ENCODE measurements at regions not wholly inside any gene's neighbourhood (a gene's known extent, or its start where the extent isn't known, plus 50 kb on each side); places are given as distances from the start of the nearest gene placed in this dataset.
"Not testable (repeated sequence)": the region's sequence is repeated elsewhere in the genome, so short reads cannot be mapped to it uniquely, and the experiment has no call there.

DNA sequence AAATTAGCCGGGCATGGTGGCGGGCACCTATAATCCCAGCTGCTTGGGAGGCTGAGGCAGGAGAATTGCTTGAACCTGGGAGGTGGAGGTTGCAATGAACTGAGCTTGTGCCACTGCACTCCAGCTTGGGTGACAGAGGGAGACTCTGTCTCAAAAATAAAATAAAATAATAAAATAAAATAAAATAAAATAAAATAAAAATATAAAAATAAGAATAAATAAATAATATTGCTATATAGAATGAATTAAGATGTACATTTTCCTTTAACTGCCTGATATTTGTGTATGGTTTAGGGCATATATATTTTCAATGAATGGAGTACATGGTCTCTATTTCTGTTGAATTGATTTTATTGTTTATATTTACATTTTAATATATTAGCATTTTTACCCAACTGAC is 1156.7 kb upstream of the PRR20A start:
- H3K14ac ChIP-seq (ENCODE audit: insufficient read length); H4K20me1 ChIP-seq (replicated peaks in 1 of 2; ENCODE audit: control insufficient read depth in 1 of 2, insufficient read depth in 2 of 2, low read length in 2 of 2); H3K18ac ChIP-seq (ENCODE audit: extremely low read depth, low read length); H3K4me2 ChIP-seq (ENCODE audit: insufficient read depth in 1 of 2, low read depth in 2 of 2, low read length in 2 of 2); H3K27ac ChIP-seq (ENCODE audit: low read depth, low read length); H3K36me3 ChIP-seq (ENCODE audit: control insufficient read depth in 2 of 4, insufficient read depth in 4 of 4, low read length in 3 of 4); H2AFZ ChIP-seq (ENCODE audit: low read length); H4K91ac ChIP-seq (replicated peaks; ENCODE audit: insufficient read length, low read length); H3K4ac ChIP-seq (replicated peaks; ENCODE audit: insufficient read length, low read depth, low read length); H3K9ac ChIP-seq (replicated peaks in 1 of 4; ENCODE audit: extremely low read depth in 1 of 4, low read depth in 3 of 4, low read length in 3 of 4); POLR2A ChIA-PET (ENCODE audit: partially characterized antibody); CTCF ChIA-PET (ENCODE audit: partially characterized antibody); H2BK15ac ChIP-seq (ENCODE audit: low read length); H3K56ac ChIP-seq (replicated peaks; ENCODE audit: insufficient read length, low read depth, low read length); H3K4me1 ChIP-seq (replicated peaks in 1 of 4; ENCODE audit: control insufficient read depth in 3 of 4, insufficient read depth in 4 of 4, low read length in 3 of 4); H2BK120ac ChIP-seq (replicated peaks; ENCODE audit: low read depth, low read length); H3K79me2 ChIP-seq (ENCODE audit: control insufficient read depth in 1 of 2, insufficient read depth in 2 of 2, low read length in 2 of 2); DNase-seq (ENCODE audit: low read depth in 1 of 2, low spot score in 2 of 2); H2AK5ac ChIP-seq (ENCODE audit: low read depth, low read length); FAIRE-seq; H4K8ac ChIP-seq (ENCODE audit: extremely low read depth, insufficient read depth, low read length); H3K9me3 ChIP-seq (ENCODE audit: insufficient read depth in 2 of 2, low read depth in 1 of 2, low read length in 1 of 2); H4K5ac ChIP-seq (ENCODE audit: insufficient read length, low read depth, low read length); H2BK20ac ChIP-seq (ENCODE audit: low read length); H3K27me3 ChIP-seq (replicated peaks in 1 of 4; ENCODE audit: control insufficient read depth in 3 of 4, extremely low read depth in 1 of 4, insufficient read depth in 3 of 4, low read length in 3 of 4); H3K23ac ChIP-seq (ENCODE audit: insufficient read length); H2BK12ac ChIP-seq (ENCODE audit: low read depth, low read length); H3K4me3 ChIP-seq (ENCODE audit: extremely low read depth in 1 of 4, insufficient read depth in 2 of 4, low read depth in 3 of 4, low read length in 4 of 4); H3K79me1 ChIP-seq (ENCODE audit: low read depth, low read length); H3K23me2 ChIP-seq (ENCODE audit: low read depth, low read length); H2BK5ac ChIP-seq (ENCODE audit: low read depth, low read length): not testable (repeated sequence)
- 96% methylated on average over 2 of the region's 2 CpGs; no CpG with 5 or more reads in 1 of the 2 experiments for WGBS, 2 experiments (ENCODE audit: extremely low coverage in 1 of 2, insufficient coverage in 1 of 2, insufficient read length in 1 of 2, insufficient replicate concordance in 2 of 2, low coverage in 1 of 2, low lambda C conversion rate in 2 of 2, missing lambda C conversion rate in 1 of 2)

All from H1 (cell line).